Thyroid gland (tissue), 4 donors: ENCODE measurements at regions not wholly inside any gene's neighbourhood (a gene's known extent, or its start where the extent isn't known, plus 50 kb on each side); places are given as distances from the start of the nearest gene placed in this dataset.

Experiments
- DNase-seq, 2 donors: peaks; one replicate each; pipeline ENCODE4 v3.0.0-alpha.2; 2019
- H3K27ac ChIP-seq, 3 donors: fragments of 200-600 bp; sonication (generic); 1 replicate in 2 of 3; 2 replicates in 1 of 3; pipeline ENCODE4 v1.5.1; 2016 to 2019; ENCODE audit warnings: mild to moderate bottlenecking in 1 of 3, moderate library complexity in 1 of 3
- H3K27me3 ChIP-seq: fragments of 200-600 bp; sonication (generic); one replicate; pipeline ENCODE4 v1.5.1; 2019
- H3K36me3 ChIP-seq, 2 donors: fragments of 200-600 bp; sonication (generic); one replicate each; pipeline ENCODE4 v1.5.1; 2016 to 2019
- H3K4me1 ChIP-seq, 2 donors: fragments of 200-600 bp; sonication (generic); one replicate each; pipeline ENCODE4 v1.5.1; 2017 to 2019
- H3K4me3 ChIP-seq, 3 donors: fragments of 200-600 bp; sonication (generic); replicated peaks in 1 of 3; 1 replicate in 2 of 3; 2 replicates in 1 of 3; pipeline ENCODE4 v1.5.1; 2016; ENCODE audit warnings: mild to moderate bottlenecking in 1 of 3
- H3K9me3 ChIP-seq: fragments of 200-600 bp; sonication (generic); one replicate; pipeline ENCODE4 v1.5.1; 2017
- POLR2A ChIP-seq, 2 donors: fragments of 450-650 bp; IDR thresholded peaks; one replicate each; pipeline ENCODE4 v1.6.1; 2017; ENCODE audit warnings: antibody characterized with exemption in 2 of 2, mild to moderate bottlenecking in 2 of 2, moderate library complexity in 1 of 2
- WGBS, 2 donors: methylation state at CpG; one replicate each; pipeline ENCODE4 v1.1.5; 2017; 5-methylcytosine and 5-hydroxymethylcytosine counted together
- intact Hi-C: fragments of 100-400 bp; cut with DNase I; formaldehyde crosslinking; loops from one replicate; pipeline ENCODE4 v1.15.1; 2023
- TF ChIP-seq, protein P1 (sequence below), 6 experiments: fragments of 200-600 bp in 3 of 6; fragments of 450-650 bp in 3 of 6; sonication (generic) in 3 of 6; IDR thresholded peaks; one replicate each; pipeline ENCODE4 v1.5.1; 2016 to 2019; ENCODE audit warnings: antibody characterized with exemption in 6 of 6, mild to moderate bottlenecking in 2 of 6, inconsistent platforms in 1 of 6, moderate library complexity in 1 of 6

DNA sequence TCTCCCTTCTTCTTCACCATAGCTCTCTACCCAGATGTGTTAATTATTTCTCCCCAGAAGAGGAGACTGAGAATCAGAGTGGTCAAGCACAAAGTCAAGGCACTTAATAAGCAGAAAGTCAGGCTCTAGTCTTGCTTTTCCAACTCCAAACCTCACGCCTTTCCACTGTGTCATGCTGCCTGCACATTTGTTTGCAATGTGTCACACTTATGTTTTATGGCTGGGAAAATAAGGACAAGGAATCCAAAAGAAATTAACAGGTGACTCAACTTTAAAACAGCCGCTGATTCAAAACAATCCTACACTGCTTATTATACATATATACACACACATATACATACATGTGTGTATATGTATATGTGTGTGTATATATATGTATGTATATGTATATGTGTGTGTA, 255.7 kb upstream of the DYNLRB2 start:
- 84 to 96% methylated on average over 2 of the region's 2 CpGs for WGBS, 2 donors
- H3K4me1 ChIP-seq = no peaks in the 10 kb centered on the region
- intact Hi-C loops = no loop called here
- no peaks in the 10 kb centered on the region for H3K9me3 ChIP-seq
- H3K36me3 ChIP-seq = no peaks in the 10 kb centered on the region
- DNase-seq = no peak
- H3K4me3 ChIP-seq = no peak overlapping the region
- no peaks in the 10 kb centered on the region for H3K27me3 ChIP-seq
- TF ChIP-seq, protein P1, sequence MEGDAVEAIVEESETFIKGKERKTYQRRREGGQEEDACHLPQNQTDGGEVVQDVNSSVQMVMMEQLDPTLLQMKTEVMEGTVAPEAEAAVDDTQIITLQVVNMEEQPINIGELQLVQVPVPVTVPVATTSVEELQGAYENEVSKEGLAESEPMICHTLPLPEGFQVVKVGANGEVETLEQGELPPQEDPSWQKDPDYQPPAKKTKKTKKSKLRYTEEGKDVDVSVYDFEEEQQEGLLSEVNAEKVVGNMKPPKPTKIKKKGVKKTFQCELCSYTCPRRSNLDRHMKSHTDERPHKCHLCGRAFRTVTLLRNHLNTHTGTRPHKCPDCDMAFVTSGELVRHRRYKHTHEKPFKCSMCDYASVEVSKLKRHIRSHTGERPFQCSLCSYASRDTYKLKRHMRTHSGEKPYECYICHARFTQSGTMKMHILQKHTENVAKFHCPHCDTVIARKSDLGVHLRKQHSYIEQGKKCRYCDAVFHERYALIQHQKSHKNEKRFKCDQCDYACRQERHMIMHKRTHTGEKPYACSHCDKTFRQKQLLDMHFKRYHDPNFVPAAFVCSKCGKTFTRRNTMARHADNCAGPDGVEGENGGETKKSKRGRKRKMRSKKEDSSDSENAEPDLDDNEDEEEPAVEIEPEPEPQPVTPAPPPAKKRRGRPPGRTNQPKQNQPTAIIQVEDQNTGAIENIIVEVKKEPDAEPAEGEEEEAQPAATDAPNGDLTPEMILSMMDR (IDR thresholded peaks at IDR 0.05) = no peak
- no peak for TF ChIP-seq POLR2A (IDR thresholded peaks at IDR 0.05)
- H3K27ac ChIP-seq = no peak overlapping the region

DNA sequence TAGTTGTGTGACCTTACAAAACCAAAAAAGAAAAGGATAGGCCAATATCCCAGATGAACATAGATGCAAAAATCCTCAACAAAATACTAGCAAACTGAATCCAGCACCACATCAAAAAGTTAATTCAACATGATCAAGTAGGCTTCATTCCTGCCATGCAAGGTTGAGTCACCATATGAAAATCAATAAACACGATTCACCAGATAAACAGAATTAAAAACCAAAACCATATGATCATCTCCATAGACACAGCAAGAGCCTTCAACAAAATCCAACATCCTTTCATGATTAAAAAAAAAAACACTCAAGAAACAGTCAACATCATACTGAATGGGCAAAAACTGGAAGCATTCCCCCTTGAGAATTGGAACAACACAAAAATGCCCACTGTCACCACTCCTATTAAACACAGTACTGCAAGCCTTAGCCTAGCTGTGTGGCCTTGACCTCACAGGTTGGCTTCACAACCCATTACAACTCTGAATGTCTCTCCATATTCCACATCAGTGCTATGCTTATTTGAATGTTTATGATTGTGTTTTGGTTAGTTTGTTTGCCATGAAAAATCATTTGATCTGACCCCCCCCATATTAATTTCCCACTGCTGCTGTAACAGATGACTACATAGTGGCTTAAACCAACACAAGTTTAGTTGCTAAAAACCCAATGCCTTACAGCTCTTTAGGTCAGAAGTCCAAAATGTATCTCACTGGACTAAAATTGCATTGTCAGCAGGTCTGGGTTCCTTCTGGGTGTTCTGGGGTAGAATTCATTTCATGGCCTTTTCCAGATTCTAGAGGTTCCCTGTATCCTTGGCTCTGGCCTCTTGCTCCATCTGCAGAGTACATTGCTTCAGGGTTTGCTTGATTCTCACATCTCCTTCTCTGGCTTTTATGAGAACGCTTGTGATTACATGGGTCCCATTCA, 257.1 kb upstream of the DYNLRB2 start:
- H3K36me3 ChIP-seq = no peaks in the 10 kb centered on the region
- intact Hi-C loops = no loop called here
- no peak overlapping the region for H3K4me3 ChIP-seq
- DNase-seq = no peak
- 85 to 89% methylated on average over 2 of the region's 2 CpGs for WGBS, 2 donors
- no peaks in the 10 kb centered on the region for H3K27me3 ChIP-seq
- no peak for TF ChIP-seq POLR2A (IDR thresholded peaks at IDR 0.05)
- H3K27ac ChIP-seq = no peak overlapping the region
- no peaks in the 10 kb centered on the region for H3K9me3 ChIP-seq
- H3K4me1 ChIP-seq = no peaks in the 10 kb centered on the region

DNA sequence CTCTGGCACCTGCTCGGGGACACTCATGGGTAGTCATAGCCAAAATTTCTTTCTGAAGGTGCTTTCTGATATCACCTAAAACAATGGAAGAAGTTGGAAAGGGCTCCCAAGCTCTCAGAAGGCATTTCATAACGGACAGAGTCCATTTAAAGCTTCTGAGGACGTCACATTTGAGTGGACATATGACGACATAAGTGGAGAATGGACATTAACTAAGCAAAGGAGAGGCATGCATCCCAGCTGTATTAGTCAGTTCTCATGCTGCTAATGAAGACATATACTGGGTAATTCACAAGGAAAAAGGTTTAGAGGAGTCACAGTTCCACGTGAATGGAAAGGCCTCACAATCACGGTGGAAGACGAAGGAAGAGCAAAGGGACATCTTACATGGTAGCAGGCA, 260.2 kb upstream of the DYNLRB2 start:
- Histone ChIP-seq H3K27me3 (no peaks in the 10 kb centered on the region), H3K9me3 (no peaks in the 10 kb centered on the region), H3K4me3 (no peak overlapping the region), H3K36me3 (no peaks in the 10 kb centered on the region), H3K4me1 (no peaks in the 10 kb centered on the region), H3K27ac (no peak overlapping the region)
- TF ChIP-seq, protein P1 (IDR thresholded peaks at IDR 0.05) = no peak
- TF ChIP-seq POLR2A (IDR thresholded peaks at IDR 0.05) = no peak
- 64 to 71% methylated on average over 7 of the region's 7 CpGs for WGBS, 2 donors
- intact Hi-C loops = no loop called here
- DNase-seq = no peak

DNA sequence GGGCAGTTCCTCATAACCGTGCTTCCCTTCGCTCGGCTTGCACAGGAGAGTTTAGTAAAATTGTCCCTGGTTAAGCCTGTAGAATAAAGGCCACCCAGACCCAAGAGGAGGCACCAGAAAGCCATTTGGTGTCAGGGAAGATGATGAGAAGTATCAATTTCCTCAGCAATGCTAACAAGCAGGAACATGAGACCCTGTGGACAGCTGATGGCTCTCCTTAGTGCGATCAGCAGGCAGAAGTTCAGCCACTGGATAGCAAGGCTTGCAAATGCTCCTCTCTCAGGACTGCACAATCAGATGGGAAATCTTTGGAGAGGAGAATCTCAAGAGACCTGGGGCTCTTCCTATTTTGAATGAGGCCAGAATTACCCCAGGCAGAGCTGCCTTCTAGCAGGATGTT, 261.1 kb upstream of the DYNLRB2 start:
- WGBS, 2 donors = 76 to 100% methylated on average over 4 of the region's 4 CpGs
- intact Hi-C loops = no loop called here
- no peak for DNase-seq
- Histone ChIP-seq H3K27ac (no peak overlapping the region), H3K27me3 (no peaks in the 10 kb centered on the region), H3K4me3 (no peak overlapping the region), H3K4me1 (no peaks in the 10 kb centered on the region), H3K9me3 (no peaks in the 10 kb centered on the region), H3K36me3 (no peaks in the 10 kb centered on the region)
- TF ChIP-seq, protein P1 (IDR thresholded peaks at IDR 0.05) = no peak
- no peak for TF ChIP-seq POLR2A (IDR thresholded peaks at IDR 0.05)

DNA sequence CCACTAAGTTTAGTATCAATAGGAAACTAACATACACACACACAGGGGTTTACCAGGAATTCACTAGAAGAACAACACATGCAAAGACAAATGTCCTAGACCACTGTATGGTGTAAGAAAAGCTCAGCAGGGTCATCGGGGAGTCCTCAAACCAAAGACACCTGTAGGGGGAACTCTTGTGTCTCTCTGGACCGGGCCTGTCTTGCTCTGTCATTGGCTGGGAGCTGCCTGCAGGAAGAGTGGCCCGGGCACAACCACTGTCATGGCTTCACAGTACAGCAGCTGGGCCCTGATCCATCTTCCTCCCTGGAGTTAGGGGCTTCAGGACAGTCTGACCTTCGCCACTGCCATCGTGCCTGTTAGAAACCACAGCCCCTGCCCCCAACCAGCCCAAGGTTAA, 263.6 kb upstream of the DYNLRB2 start:
- H3K27ac ChIP-seq = no peak overlapping the region
- no peaks in the 10 kb centered on the region for H3K4me1 ChIP-seq
- no peak for DNase-seq
- TF ChIP-seq, protein P1 (IDR thresholded peaks at IDR 0.05) = no peak
- no peak for TF ChIP-seq POLR2A (IDR thresholded peaks at IDR 0.05)
- intact Hi-C loops = no loop called here
- H3K27me3 ChIP-seq = no peaks in the 10 kb centered on the region
- H3K36me3 ChIP-seq = no peaks in the 10 kb centered on the region
- no peaks in the 10 kb centered on the region for H3K9me3 ChIP-seq
- H3K4me3 ChIP-seq = no peak overlapping the region
- WGBS, 2 donors = 53 to 54% methylated on average over 5 of the region's 5 CpGs
